ENCODE measurements at regions not wholly inside any gene's neighbourhood (a gene's known extent, or its start where the extent isn't known, plus 50 kb on each side); places are given as distances from the start of the nearest gene placed in this dataset.

DNA sequence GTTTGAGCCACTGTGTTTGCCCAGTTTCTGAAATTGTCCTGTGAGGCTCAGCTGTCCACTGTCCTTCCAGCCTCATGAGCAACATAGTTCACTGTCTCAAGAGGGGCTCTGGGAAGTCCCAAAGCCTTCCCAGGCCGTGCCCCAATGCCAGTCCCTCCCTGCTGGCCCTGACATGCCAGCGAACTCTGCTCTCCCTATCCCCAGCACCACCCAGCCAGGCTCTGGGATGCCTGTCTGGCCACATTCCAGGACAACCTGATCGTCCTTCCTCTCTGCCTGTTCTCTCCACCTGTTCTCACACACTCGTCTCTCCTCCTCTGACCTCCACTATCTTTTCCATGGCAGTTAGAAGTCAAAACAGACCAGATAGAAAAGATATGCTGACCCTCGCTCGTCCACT, 278.0 kb upstream of the ID2 start:
- TF ChIP-seq, protein P1, sequence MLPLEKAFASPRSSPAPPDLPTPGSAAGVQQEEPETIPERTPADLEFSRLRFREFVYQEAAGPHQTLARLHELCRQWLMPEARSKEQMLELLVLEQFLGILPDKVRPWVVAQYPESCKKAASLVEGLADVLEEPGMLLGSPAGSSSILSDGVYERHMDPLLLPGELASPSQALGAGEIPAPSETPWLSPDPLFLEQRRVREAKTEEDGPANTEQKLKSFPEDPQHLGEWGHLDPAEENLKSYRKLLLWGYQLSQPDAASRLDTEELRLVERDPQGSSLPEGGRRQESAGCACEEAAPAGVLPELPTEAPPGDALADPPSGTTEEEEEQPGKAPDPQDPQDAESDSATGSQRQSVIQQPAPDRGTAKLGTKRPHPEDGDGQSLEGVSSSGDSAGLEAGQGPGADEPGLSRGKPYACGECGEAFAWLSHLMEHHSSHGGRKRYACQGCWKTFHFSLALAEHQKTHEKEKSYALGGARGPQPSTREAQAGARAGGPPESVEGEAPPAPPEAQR (tag by site-specific recombination; IDR thresholded peaks at IDR 0.05): no peak
- no peak for TF ChIP-seq GLIS1 (tag by site-specific recombination; IDR thresholded peaks at IDR 0.05)
- POLR2A ChIA-PET: no interaction called here
- no peaks in the 10 kb centered on the region for H3K9me3 ChIP-seq (ENCODE audit: control insufficient read depth, insufficient read depth, low read depth, low read length)

DNA sequence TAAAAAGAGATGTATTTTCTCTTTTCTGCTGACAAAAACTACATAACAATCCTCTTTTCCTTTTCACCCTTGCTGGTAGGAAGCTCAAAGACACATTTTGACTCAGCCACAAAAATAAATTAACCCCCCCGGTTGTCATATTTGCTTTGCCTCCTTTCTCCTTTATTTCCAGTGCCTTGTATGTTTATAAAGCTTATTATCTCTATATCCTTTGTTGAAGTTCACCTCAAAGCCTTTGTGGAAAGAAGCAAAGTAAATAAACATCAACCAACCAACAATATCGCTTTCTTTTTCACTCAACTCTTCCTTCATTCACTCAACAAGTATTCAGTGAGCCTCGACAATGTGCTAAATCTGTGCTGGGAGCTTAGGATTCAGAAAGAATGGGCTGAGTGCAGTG, 276.5 kb upstream of the ID2 start:
- no peak for TF ChIP-seq ZNF10 (tag by site-specific recombination; IDR thresholded peaks at IDR 0.05)
- no peak for TF ChIP-seq ZNF707 (tag by site-specific recombination; IDR thresholded peaks at IDR 0.05)
- no peak for TF ChIP-seq ZNF548 (tag by site-specific recombination; IDR thresholded peaks at IDR 0.05)
- TF ChIP-seq YY1 (tag by site-specific recombination; IDR thresholded peaks at IDR 0.05): no peak
- TF ChIP-seq ZNF658 (tag by site-specific recombination; IDR thresholded peaks at IDR 0.05): no peak
- TF ChIP-seq ZNF214 (tag by site-specific recombination; IDR thresholded peaks at IDR 0.05; ENCODE audit: borderline replicate concordance): no peak
- TF ChIP-seq, protein P2, sequence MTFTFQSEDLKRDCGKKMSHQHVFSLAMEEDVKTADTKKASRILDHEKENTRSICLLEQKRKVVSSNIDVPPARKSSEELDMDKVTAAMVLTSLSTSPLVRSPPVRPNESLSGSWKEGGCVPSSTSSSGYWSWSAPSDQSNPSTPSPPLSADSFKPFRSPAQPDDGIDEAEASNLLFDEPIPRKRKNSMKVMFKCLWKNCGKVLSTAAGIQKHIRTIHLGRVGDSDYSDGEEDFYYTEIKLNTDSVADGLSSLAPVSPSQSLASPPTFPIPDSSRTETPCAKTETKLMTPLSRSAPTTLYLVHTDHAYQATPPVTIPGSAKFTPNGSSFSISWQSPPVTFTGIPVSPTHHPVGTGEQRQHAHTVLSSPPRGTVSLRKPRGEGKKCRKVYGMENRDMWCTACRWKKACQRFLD (tag by site-specific recombination; IDR thresholded peaks at IDR 0.05): no peak
- no peak for TF ChIP-seq ZNF37A (tag by site-specific recombination; IDR thresholded peaks at IDR 0.05)
- TF ChIP-seq, protein P3, sequence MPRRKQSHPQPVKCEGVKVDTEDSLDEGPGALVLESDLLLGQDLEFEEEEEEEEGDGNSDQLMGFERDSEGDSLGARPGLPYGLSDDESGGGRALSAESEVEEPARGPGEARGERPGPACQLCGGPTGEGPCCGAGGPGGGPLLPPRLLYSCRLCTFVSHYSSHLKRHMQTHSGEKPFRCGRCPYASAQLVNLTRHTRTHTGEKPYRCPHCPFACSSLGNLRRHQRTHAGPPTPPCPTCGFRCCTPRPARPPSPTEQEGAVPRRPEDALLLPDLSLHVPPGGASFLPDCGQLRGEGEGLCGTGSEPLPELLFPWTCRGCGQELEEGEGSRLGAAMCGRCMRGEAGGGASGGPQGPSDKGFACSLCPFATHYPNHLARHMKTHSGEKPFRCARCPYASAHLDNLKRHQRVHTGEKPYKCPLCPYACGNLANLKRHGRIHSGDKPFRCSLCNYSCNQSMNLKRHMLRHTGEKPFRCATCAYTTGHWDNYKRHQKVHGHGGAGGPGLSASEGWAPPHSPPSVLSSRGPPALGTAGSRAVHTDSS (tag by site-specific recombination; IDR thresholded peaks at IDR 0.05): no peak
- TF ChIP-seq, protein P4, sequence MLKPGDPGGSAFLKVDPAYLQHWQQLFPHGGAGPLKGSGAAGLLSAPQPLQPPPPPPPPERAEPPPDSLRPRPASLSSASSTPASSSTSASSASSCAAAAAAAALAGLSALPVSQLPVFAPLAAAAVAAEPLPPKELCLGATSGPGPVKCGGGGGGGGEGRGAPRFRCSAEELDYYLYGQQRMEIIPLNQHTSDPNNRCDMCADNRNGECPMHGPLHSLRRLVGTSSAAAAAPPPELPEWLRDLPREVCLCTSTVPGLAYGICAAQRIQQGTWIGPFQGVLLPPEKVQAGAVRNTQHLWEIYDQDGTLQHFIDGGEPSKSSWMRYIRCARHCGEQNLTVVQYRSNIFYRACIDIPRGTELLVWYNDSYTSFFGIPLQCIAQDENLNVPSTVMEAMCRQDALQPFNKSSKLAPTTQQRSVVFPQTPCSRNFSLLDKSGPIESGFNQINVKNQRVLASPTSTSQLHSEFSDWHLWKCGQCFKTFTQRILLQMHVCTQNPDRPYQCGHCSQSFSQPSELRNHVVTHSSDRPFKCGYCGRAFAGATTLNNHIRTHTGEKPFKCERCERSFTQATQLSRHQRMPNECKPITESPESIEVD (tag by site-specific recombination; IDR thresholded peaks at IDR 0.05): no peak
- TF ChIP-seq, protein P5, sequence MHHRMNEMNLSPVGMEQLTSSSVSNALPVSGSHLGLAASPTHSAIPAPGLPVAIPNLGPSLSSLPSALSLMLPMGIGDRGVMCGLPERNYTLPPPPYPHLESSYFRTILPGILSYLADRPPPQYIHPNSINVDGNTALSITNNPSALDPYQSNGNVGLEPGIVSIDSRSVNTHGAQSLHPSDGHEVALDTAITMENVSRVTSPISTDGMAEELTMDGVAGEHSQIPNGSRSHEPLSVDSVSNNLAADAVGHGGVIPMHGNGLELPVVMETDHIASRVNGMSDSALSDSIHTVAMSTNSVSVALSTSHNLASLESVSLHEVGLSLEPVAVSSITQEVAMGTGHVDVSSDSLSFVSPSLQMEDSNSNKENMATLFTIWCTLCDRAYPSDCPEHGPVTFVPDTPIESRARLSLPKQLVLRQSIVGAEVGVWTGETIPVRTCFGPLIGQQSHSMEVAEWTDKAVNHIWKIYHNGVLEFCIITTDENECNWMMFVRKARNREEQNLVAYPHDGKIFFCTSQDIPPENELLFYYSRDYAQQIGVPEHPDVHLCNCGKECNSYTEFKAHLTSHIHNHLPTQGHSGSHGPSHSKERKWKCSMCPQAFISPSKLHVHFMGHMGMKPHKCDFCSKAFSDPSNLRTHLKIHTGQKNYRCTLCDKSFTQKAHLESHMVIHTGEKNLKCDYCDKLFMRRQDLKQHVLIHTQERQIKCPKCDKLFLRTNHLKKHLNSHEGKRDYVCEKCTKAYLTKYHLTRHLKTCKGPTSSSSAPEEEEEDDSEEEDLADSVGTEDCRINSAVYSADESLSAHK (tag by site-specific recombination; IDR thresholded peaks at IDR 0.05): no peak
- TF ChIP-seq ZNF624 (tag by site-specific recombination; IDR thresholded peaks at IDR 0.05): no peak
- TF ChIP-seq ZNF660 (tag by site-specific recombination; IDR thresholded peaks at IDR 0.05): no peak
- TF ChIP-seq ZNF623 (tag by site-specific recombination; IDR thresholded peaks at IDR 0.05): no peak
- TF ChIP-seq ZBTB1 (tag by site-specific recombination; IDR thresholded peaks at IDR 0.05): no peak
- TF ChIP-seq ZNF302 (tag by site-specific recombination; IDR thresholded peaks at IDR 0.05; ENCODE audit: low read depth): no peak
- TF ChIP-seq ZNF133 (tag by site-specific recombination; IDR thresholded peaks at IDR 0.05): no peak
- TF ChIP-seq ZBTB8A (tag by site-specific recombination; IDR thresholded peaks at IDR 0.05): no peak
- ChIA-PET POLR2A (interaction anchor here (0.7 kb wide), 1 partner anchor 9 kb away, joined by 4 read pairs; no protein-coding TSS in a partner anchor), CTCF (interaction anchor here (0.7 kb wide), 1 partner anchor 17 kb away, joined by 3 read pairs; no protein-coding TSS in a partner anchor)
- H3K27ac ChIP-seq (ENCODE audit: extremely low read depth, low read depth, low read length): no peak overlapping the region
- H3K9me3 ChIP-seq (ENCODE audit: control insufficient read depth, insufficient read depth, low read depth, low read length): no peaks in the 10 kb centered on the region
- H3K4me3 ChIP-seq (ENCODE audit: low read depth, low read length): no peak overlapping the region
- no peaks in the 10 kb centered on the region for H3K4me1 ChIP-seq (ENCODE audit: control insufficient read depth, insufficient read depth, low read length)
- no peaks in the 10 kb centered on the region for H3K36me3 ChIP-seq (ENCODE audit: control insufficient read depth in 2 of 2, insufficient read depth in 1 of 2, low read length in 2 of 2)

More for the DNA sequence above, 278.0 kb upstream of the ID2 start:
- H3K27ac ChIP-seq (ENCODE audit: extremely low read depth, low read depth, low read length): no peak overlapping the region
- CTCF ChIA-PET: no interaction called here
- no peaks in the 10 kb centered on the region for H3K36me3 ChIP-seq (ENCODE audit: control insufficient read depth in 2 of 2, insufficient read depth in 1 of 2, low read length in 2 of 2)
- H3K4me3 ChIP-seq (ENCODE audit: low read depth, low read length): no peak overlapping the region
- no peaks in the 10 kb centered on the region for H3K4me1 ChIP-seq (ENCODE audit: control insufficient read depth, insufficient read depth, low read length)
